ENCODE measurements at regions not wholly inside any gene's neighbourhood (a gene's known extent, or its start where the extent isn't known, plus 50 kb on each side); places are given as distances from the start of the nearest gene placed in this dataset.

- peaks cover 6 to 8% of the 10 kb centered on the region in 2 donors for H3K27me3 Mint-ChIP-seq
- peak overlapping the region in 2 of 8 donors; percentile 4 to 70 for H3K27ac Mint-ChIP-seq
- H3K27ac ChIP-seq (ENCODE audit: low read depth, low read length), result no peak overlapping the region
- H3K36me3 Mint-ChIP-seq, result peaks cover 0 to 2% (median 0%) of the 10 kb centered on the region in 3 donors
- no peaks in the 10 kb centered on the region for H3K9me3 Mint-ChIP-seq
- no peaks in the 10 kb centered on the region for H3K36me3 ChIP-seq (ENCODE audit: insufficient read depth, low read length)
- no peak overlapping the region for H3K4me3 Mint-ChIP-seq
- no peak overlapping the region for H3K4me3 ChIP-seq (ENCODE audit: low read length)
- H3K9me3 ChIP-seq (ENCODE audit: low read length), result no peaks in the 10 kb centered on the region
- peaks cover 3 to 13% (median 4%) of the 10 kb centered on the region in 3 donors for H3K4me1 Mint-ChIP-seq
- no peaks in the 10 kb centered on the region for H3K4me1 ChIP-seq (ENCODE audit: insufficient read depth, low read length)
- ChIA-PET POLR2A (interaction anchor here (0.7 kb wide), 1 partner anchor 285 kb away, joined by 3 read pairs; no protein-coding TSS in a partner anchor), CTCF (no interaction called here)
- no peaks in the 10 kb centered on the region for H3K27me3 ChIP-seq (ENCODE audit: insufficient read depth, low read length, poor library complexity, severe bottlenecking)
- DNase-seq, result no peak
Measured at GRCh38 chr17:14016858-14017257, 52.4 kb upstream of the COX10 start.

DNA sequence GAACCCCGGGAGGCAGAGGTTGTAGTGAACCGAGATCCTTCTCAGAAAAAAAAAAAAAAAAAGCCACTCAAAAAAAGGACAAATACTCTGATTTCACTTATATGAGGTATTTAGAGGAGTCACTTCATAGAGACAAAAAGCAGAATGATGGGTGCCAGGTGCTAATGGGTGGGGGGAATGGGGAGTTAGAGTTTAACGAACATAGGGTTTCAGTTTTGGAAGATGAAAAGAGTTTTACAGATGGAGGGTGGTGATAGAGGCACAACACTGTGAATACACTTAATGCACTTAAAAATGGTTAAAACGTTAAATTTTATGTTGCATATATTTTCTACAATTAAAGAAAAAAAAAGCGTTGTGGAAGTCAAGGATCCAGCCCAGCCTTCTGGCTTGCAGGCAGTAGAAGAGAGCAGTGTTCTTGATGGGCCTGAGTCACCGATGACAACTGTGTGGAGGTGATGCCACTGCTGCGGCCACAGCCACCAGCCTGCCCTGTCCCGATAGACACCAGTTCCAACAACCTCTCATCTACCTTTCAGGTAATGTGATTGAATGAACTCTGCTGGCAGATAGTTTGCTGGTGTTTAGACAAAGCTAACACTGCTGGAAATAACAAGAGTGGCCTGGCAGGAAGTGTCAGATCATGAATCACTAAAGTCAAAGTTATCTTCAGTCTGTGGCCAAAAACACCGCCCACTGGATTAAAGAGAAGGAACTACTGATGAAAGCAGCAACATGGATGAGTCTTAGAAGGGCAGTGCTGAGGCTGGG, 49.9 kb upstream of the COX10 start:
- Histone ChIP-seq H3K36me3 (ENCODE audit: insufficient read depth, low read length) (no peaks in the 10 kb centered on the region), H3K27me3 (ENCODE audit: insufficient read depth, low read length, poor library complexity, severe bottlenecking) (no peaks in the 10 kb centered on the region), H3K27ac (ENCODE audit: low read depth, low read length) (no peak overlapping the region), H3K4me1 (ENCODE audit: insufficient read depth, low read length) (no peaks in the 10 kb centered on the region), H3K9me3 (ENCODE audit: low read length) (no peaks in the 10 kb centered on the region), H3K4me3 (ENCODE audit: low read length) (no peak overlapping the region)
- peaks cover 0 to 2% (median 0%) of the 10 kb centered on the region in 3 donors for H3K36me3 Mint-ChIP-seq
- DNase-seq, result no peak
- POLR2A ChIA-PET, result no interaction called here
- peaks cover 3 to 13% (median 4%) of the 10 kb centered on the region in 3 donors for H3K4me1 Mint-ChIP-seq
- no peaks in the 10 kb centered on the region for H3K9me3 Mint-ChIP-seq
- H3K4me3 Mint-ChIP-seq, result no peak overlapping the region
- H3K27me3 Mint-ChIP-seq, result peaks cover 0 to 6% of the 10 kb centered on the region in 2 donors
- peak overlapping the region in 2 of 8 donors; percentile 59 to 63 for H3K27ac Mint-ChIP-seq
- CTCF ChIA-PET, result no interaction called here
